Spleen (tissue), 11 donors: ENCODE measurements at regions not wholly inside any gene's neighbourhood (a gene's known extent, or its start where the extent isn't known, plus 50 kb on each side); places are given as distances from the start of the nearest gene placed in this dataset.

Experiments
- DNase-seq: peaks from one replicate; pipeline ENCODE4 v3.0.0-alpha.2; 2020
- H3K27ac ChIP-seq, 8 donors: fragments of 200-600 bp; sonication (generic) in 7 of 8; 1 replicate in 4 of 8; 2 replicates in 4 of 8; pipeline versions ENCODE4 v1.5.0 to v1.8.0; 2016 to 2021; ENCODE audit warnings: inconsistent platforms in 4 of 8, mild to moderate bottlenecking in 4 of 8, moderate library complexity in 1 of 8
- H3K27me3 ChIP-seq, 7 donors: fragments of 200-600 bp; sonication (generic) in 6 of 7; replicated peaks in 1 of 7; 1 replicate in 4 of 7; 2 replicates in 3 of 7; pipeline versions ENCODE4 v1.5.0 to v1.8.0; 2016 to 2021; ENCODE audit warnings: inconsistent platforms in 3 of 7, mild to moderate bottlenecking in 1 of 7
- H3K36me3 ChIP-seq, 6 donors: fragments of 200-600 bp; sonication (generic) in 5 of 6; 1 replicate in 4 of 6; 2 replicates in 2 of 6; pipeline versions ENCODE4 v1.5.0 to v1.8.0; 2016 to 2021; ENCODE audit warnings: inconsistent platforms in 2 of 6
- H3K4me1 ChIP-seq, 6 donors: fragments of 200-600 bp; sonication (generic) in 5 of 6; 1 replicate in 3 of 6; 2 replicates in 3 of 6; pipeline versions ENCODE4 v1.5.0 to v1.8.0; 2016 to 2021; ENCODE audit warnings: inconsistent platforms in 3 of 6
- H3K4me3 ChIP-seq, 8 donors: fragments of 200-600 bp; sonication (generic) in 7 of 8; 1 replicate in 4 of 8; 2 replicates in 4 of 8; pipeline versions ENCODE4 v1.5.0 to v1.8.0; 2016 to 2021; ENCODE audit warnings: inconsistent platforms in 4 of 8, mild to moderate bottlenecking in 4 of 8, moderate library complexity in 2 of 8
- H3K9me3 ChIP-seq, 8 donors: fragments of 200-600 bp; sonication (generic) in 7 of 8; 1 replicate in 4 of 8; 2 replicates in 4 of 8; pipeline versions ENCODE4 v1.5.0 to v1.8.0; 2016 to 2021; ENCODE audit warnings: inconsistent platforms in 4 of 8
- POLR2A ChIP-seq, 3 donors: fragments of 450-650 bp; IDR thresholded peaks; one replicate each; pipeline ENCODE4 v1.5.1; 2017; ENCODE audit warnings: antibody characterized with exemption in 3 of 3, mild to moderate bottlenecking in 1 of 3
- POLR2AphosphoS5 ChIP-seq, 3 donors: sonication (generic); formaldehyde crosslinking; IDR thresholded peaks; one replicate each; pipeline ENCODE4 v1.5.1; 2017; ENCODE audit warnings: antibody characterized with exemption in 3 of 3
- WGBS, 5 donors: extraction: QIAGEN DNeasy Blood & Tissue Kit in 3 of 5; methylation state at CpG; one replicate each; pipeline versions ENCODE4 v1.1.5 to v1.1.7; 2013 to 2018; 5-methylcytosine and 5-hydroxymethylcytosine counted together
- intact Hi-C: fragments of 100-400 bp; cut with DNase I; formaldehyde crosslinking; loops from one replicate; pipeline ENCODE4 v1.15.0; 2023; ENCODE audit warnings: low total_unique reads
- TF ChIP-seq, protein P1 (sequence below), 11 experiments: fragments of 200-600 bp in 7 of 11; fragments of 450-650 bp in 4 of 11; sonication (generic) in 4 of 11; IDR thresholded peaks in 8 of 11; conservative IDR thresholded peaks in 3 of 11; 1 replicate in 7 of 11; 2 replicates in 4 of 11; pipeline versions ENCODE4 v1.4.0 to v1.8.0; 2016 to 2021; ENCODE audit warnings: antibody characterized with exemption in 11 of 11, inconsistent platforms in 4 of 11, mild to moderate bottlenecking in 1 of 11
- donor health status: healthy with polysubstance abuse.
- donor health status: DM: no; HTN: no; CAD: no; lungs with moderate emphysema.
- donor health status: DM: no; HTN: no; CAD: no.
- donor health status: Bipolar disorder and iron deficiency.
- donor health status: healthy.
- donor health status: DM: no; HTN: no; CAD: no.
- donor health status: DM: yes; HTN: yes; CAD: no.

- Histone ChIP-seq H3K27me3 (no peaks in the 10 kb centered on the region), H3K4me3 (no peak overlapping the region)
- intact Hi-C loops = no loop called here
Measured at GRCh38 chr13:88377852-88378251, 706.7 kb downstream of the SLITRK5 start.

GRCh38 chr13:88384542-88384941 lies 713.4 kb downstream of the SLITRK5 start:
- Histone ChIP-seq H3K27ac (no peak overlapping the region), H3K4me3 (no peak overlapping the region), H3K36me3 (no peaks in the 10 kb centered on the region), H3K9me3 (peaks cover 0 to 13% (median 0%) of the 10 kb centered on the region in 8 donors), H3K27me3 (no peaks in the 10 kb centered on the region), H3K4me1 (no peaks in the 10 kb centered on the region)
- intact Hi-C loops = no loop called here
- TF ChIP-seq POLR2A (IDR thresholded peaks at IDR 0.05) = no peak
- DNase-seq = no peak

More at GRCh38 chr13:88377852-88378251, 706.7 kb downstream of the SLITRK5 start:
- Histone ChIP-seq H3K4me1 (no peaks in the 10 kb centered on the region), H3K27ac (no peak overlapping the region), H3K9me3 (peaks cover 0 to 13% (median 9%) of the 10 kb centered on the region in 8 donors), H3K36me3 (no peaks in the 10 kb centered on the region)
- WGBS, 5 donors = 77 to 86% (median 83%) methylated on average over 2 of the region's 2 CpGs
- TF ChIP-seq POLR2A (IDR thresholded peaks at IDR 0.05) = no peak
- TF ChIP-seq POLR2AphosphoS5 (IDR thresholded peaks at IDR 0.05) = no peak
- TF ChIP-seq, protein P1, sequence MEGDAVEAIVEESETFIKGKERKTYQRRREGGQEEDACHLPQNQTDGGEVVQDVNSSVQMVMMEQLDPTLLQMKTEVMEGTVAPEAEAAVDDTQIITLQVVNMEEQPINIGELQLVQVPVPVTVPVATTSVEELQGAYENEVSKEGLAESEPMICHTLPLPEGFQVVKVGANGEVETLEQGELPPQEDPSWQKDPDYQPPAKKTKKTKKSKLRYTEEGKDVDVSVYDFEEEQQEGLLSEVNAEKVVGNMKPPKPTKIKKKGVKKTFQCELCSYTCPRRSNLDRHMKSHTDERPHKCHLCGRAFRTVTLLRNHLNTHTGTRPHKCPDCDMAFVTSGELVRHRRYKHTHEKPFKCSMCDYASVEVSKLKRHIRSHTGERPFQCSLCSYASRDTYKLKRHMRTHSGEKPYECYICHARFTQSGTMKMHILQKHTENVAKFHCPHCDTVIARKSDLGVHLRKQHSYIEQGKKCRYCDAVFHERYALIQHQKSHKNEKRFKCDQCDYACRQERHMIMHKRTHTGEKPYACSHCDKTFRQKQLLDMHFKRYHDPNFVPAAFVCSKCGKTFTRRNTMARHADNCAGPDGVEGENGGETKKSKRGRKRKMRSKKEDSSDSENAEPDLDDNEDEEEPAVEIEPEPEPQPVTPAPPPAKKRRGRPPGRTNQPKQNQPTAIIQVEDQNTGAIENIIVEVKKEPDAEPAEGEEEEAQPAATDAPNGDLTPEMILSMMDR (IDR thresholded peaks at IDR 0.05 in 8 of 11, conservative IDR thresholded peaks at IDR 0.05 in 3 of 11) = no peak
- no peak for DNase-seq

DNA sequence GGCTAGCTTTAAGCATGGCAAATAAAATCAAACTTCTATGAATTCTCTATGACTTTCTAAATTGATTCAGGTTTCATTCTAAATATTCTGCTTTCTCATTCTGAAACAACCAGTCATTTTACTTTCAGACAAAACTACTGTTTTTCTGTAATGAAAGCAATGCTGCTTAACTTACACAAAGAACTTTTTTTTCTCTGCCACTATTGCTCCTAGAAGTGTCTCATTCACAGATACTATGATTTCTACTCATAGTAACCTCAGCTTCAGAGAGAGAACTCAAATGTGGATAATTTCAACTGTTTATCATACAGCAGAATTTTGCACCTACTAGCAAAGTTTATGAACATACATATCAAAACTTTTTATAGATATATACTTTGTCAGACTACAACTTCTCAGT lies 724.6 kb downstream of the SLITRK5 start:
- intact Hi-C loops = no loop called here
- Histone ChIP-seq H3K27ac (no peak overlapping the region), H3K36me3 (no peaks in the 10 kb centered on the region), H3K4me1 (no peaks in the 10 kb centered on the region), H3K9me3 (peaks cover 0 to 35% (median 7%) of the 10 kb centered on the region in 8 donors), H3K27me3 (no peaks in the 10 kb centered on the region), H3K4me3 (no peak overlapping the region)
- DNase-seq = no peak
- TF ChIP-seq POLR2AphosphoS5 (IDR thresholded peaks at IDR 0.05) (no peak), POLR2A (IDR thresholded peaks at IDR 0.05) (no peak)
- TF ChIP-seq, protein P1 (IDR thresholded peaks at IDR 0.05 in 8 of 11, conservative IDR thresholded peaks at IDR 0.05 in 3 of 11) = no peak

GRCh38 chr13:88411696-88412095 lies 740.5 kb downstream of the SLITRK5 start:
- Histone ChIP-seq H3K9me3 (peaks cover 0 to 5% (median 0%) of the 10 kb centered on the region in 8 donors), H3K4me3 (no peak overlapping the region), H3K36me3 (no peaks in the 10 kb centered on the region), H3K4me1 (no peaks in the 10 kb centered on the region), H3K27me3 (no peaks in the 10 kb centered on the region), H3K27ac (no peak overlapping the region)
- no peak for DNase-seq
- WGBS, 5 donors = 75 to 86% (median 81%) methylated on average over 2 of the region's 2 CpGs
- no peak for TF ChIP-seq POLR2AphosphoS5 (IDR thresholded peaks at IDR 0.05)
- TF ChIP-seq, protein P1 (IDR thresholded peaks at IDR 0.05 in 8 of 11, conservative IDR thresholded peaks at IDR 0.05 in 3 of 11) = no peak
- no peak for TF ChIP-seq POLR2A (IDR thresholded peaks at IDR 0.05)
- intact Hi-C loops = no loop called here

DNA sequence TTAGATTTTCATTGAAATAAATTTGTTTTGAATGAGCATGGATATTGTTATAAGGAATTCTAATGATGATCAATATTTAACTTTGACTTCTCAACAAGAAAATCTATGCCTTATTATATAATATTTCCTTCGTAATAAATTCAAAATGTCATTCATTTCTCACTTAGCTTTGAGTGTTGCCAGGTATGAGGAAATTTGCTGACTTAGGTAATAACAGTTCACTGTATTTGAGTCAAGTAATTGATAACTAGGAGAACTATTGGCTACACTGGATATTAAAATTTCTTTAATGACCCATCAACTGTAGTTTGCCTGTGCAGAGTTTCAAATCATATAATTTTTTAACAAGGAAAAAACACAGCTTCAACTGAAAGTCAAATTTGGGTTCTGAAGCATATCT lies 746.6 kb downstream of the SLITRK5 start:
- Histone ChIP-seq H3K27me3 (no peaks in the 10 kb centered on the region), H3K4me1 (no peaks in the 10 kb centered on the region), H3K36me3 (no peaks in the 10 kb centered on the region), H3K27ac (no peak overlapping the region), H3K9me3 (peaks cover 0 to 3% (median 0%) of the 10 kb centered on the region in 8 donors), H3K4me3 (no peak overlapping the region)
- intact Hi-C loops = no loop called here
- 39 to 96% (median 45%) methylated on average over 1 of the region's 1 CpG for WGBS, 5 donors
- DNase-seq = no peak
- TF ChIP-seq POLR2AphosphoS5 (IDR thresholded peaks at IDR 0.05) (no peak), POLR2A (IDR thresholded peaks at IDR 0.05) (no peak)
- TF ChIP-seq, protein P1 (IDR thresholded peaks at IDR 0.05 in 8 of 11, conservative IDR thresholded peaks at IDR 0.05 in 3 of 11) = no peak
